H1 (cell line): ENCODE measurements at regions not wholly inside any gene's neighbourhood (a gene's known extent, or its start where the extent isn't known, plus 50 kb on each side); places are given as distances from the start of the nearest gene placed in this dataset.

Source experiments
- CBX5 ChIP-seq: fragments of 300-800, 300-1000 bp; sonication (generic); IDR thresholded peaks from 2 replicates; pipeline ENCODE4 v1.7.1; 2016; ENCODE audit warnings: antibody characterized with exemption, low read length, low read depth
- KDM4A ChIP-seq: IDR thresholded peaks from one replicate; pipeline ENCODE4 v1.7.1; 2012; ENCODE audit warnings: low read depth, mild to moderate bottlenecking, moderate library complexity, low read length, inconsistent platforms; ENCODE audit not compliant: severe bottlenecking
- RAD21 ChIP-seq, 2 experiments: IDR thresholded peaks in 1 of 2; conservative IDR thresholded peaks in 1 of 2; 2 replicates each; pipeline ENCODE4 v1.6.1; 2011; ENCODE audit warnings: low read depth in 2 of 2, low read length in 2 of 2, improper control_type of control experiment in 1 of 2, inconsistent platforms in 1 of 2, mild to moderate bottlenecking in 1 of 2, moderate library complexity in 1 of 2
- SP2 ChIP-seq: IDR thresholded peaks from 2 replicates; pipeline ENCODE4 v1.6.1; 2012; ENCODE audit warnings: mild to moderate bottlenecking, low read length, inconsistent platforms
- SP4 ChIP-seq: IDR thresholded peaks from 2 replicates; pipeline ENCODE4 v1.6.1; 2012; ENCODE audit warnings: low read length, inconsistent platforms
- TBP ChIP-seq: IDR thresholded peaks from 2 replicates; pipeline ENCODE4 v1.6.1; 2011; ENCODE audit warnings: low read depth, low read length, improper control_type of control experiment
- TEAD4 ChIP-seq: IDR thresholded peaks from 2 replicates; pipeline ENCODE4 v1.6.1; 2012; ENCODE audit warnings: low read depth, low read length, inconsistent platforms, mixed read lengths

DNA sequence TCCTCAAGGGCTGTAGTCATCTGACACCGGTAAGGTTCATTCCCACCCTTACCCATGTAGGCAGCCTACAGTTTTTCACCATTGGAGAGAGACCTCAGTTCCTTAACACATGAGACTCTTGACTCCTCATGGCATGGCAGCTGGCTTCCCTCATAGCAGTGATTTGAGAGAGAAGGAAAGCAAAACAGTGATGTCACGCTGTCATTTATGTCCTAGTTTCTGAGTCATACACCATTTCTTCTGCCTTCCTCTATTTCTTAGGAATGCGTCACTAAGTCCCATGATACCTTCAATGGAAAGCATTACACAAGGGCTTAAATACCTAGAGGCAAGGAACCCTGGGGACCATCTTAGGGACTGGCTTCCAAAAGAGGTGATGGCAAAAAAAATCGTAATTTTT lies 226.1 kb downstream of the SPCS3 start (continued):
- no peak for TF ChIP-seq TBP
- TF ChIP-seq CBX5, result no peak
- TF ChIP-seq RAD21 (IDR thresholded peaks at IDR 0.05 in 1 of 2, conservative IDR thresholded peaks at IDR 0.05 in 1 of 2; ENCODE audit: low read depth in 2 of 2, low read length in 2 of 2), result no peak
- TF ChIP-seq SP4, result no peak
- TF ChIP-seq SP2, result no peak
- no peak for TF ChIP-seq TEAD4
- no peak for TF ChIP-seq KDM4A
